PFSK-1 (cell line): ENCODE measurements at regions not wholly inside any gene's neighbourhood (a gene's known extent, or its start where the extent isn't known, plus 50 kb on each side); places are given as distances from the start of the nearest gene placed in this dataset.

Experiments
- FOXP2 ChIP-seq: optimal IDR thresholded peaks from 2 replicates; pipeline ENCODE3; 2011; ENCODE audit warnings: borderline replicate concordance, control low read depth, inconsistent platforms; ENCODE audit not compliant: insufficient read depth; ENCODE audit errors: extremely low read length, extremely low read depth
- POLR2AphosphoS5 ChIP-seq: IDR thresholded peaks from 2 replicates; pipeline ENCODE4 v1.6.1; 2012; ENCODE audit warnings: low read depth, mild to moderate bottlenecking, control low read depth, low read length, moderate library complexity
- TF ChIP-seq, protein P1 (sequence below), 2 experiments: IDR thresholded peaks; 2 replicates each; pipeline versions ENCODE4 v1.6.1 to v1.8.0; 2011 to 2012; ENCODE audit warnings: low read depth in 2 of 2, low read length in 2 of 2, control low read depth in 1 of 2, inconsistent platforms in 1 of 2, mild to moderate bottlenecking in 1 of 2, moderate library complexity in 1 of 2; ENCODE audit not compliant: insufficient read depth in 1 of 2

DNA sequence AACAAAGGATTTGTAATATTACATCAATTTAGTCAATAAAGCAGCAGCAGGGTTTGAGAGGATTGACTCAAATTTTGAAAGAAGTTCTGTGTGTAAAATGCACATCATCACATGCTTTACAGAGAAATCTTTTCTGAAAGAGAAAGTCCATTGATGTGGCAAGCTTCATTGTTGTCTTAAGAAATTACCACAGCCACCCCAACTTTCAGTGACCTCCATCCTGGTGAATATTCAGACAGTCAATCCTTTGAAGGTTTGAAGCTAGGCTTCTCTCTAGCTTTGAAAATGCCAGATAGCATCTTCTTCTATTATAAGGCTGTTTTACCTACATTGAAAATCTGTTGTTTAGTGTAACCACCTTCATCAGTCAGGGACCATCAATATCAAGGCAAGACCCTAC, 51.8 kb upstream of the SETMAR start:
- TF ChIP-seq FOXP2 (no peak), POLR2AphosphoS5 (no peak)
- TF ChIP-seq, protein P1, sequence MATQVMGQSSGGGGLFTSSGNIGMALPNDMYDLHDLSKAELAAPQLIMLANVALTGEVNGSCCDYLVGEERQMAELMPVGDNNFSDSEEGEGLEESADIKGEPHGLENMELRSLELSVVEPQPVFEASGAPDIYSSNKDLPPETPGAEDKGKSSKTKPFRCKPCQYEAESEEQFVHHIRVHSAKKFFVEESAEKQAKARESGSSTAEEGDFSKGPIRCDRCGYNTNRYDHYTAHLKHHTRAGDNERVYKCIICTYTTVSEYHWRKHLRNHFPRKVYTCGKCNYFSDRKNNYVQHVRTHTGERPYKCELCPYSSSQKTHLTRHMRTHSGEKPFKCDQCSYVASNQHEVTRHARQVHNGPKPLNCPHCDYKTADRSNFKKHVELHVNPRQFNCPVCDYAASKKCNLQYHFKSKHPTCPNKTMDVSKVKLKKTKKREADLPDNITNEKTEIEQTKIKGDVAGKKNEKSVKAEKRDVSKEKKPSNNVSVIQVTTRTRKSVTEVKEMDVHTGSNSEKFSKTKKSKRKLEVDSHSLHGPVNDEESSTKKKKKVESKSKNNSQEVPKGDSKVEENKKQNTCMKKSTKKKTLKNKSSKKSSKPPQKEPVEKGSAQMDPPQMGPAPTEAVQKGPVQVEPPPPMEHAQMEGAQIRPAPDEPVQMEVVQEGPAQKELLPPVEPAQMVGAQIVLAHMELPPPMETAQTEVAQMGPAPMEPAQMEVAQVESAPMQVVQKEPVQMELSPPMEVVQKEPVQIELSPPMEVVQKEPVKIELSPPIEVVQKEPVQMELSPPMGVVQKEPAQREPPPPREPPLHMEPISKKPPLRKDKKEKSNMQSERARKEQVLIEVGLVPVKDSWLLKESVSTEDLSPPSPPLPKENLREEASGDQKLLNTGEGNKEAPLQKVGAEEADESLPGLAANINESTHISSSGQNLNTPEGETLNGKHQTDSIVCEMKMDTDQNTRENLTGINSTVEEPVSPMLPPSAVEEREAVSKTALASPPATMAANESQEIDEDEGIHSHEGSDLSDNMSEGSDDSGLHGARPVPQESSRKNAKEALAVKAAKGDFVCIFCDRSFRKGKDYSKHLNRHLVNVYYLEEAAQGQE (IDR thresholded peaks at IDR 0.05; ENCODE audit: insufficient read depth in 1 of 2, low read depth in 2 of 2, low read length in 2 of 2), result no peak
